SK-N-SH (cell line): ENCODE measurements at regions not wholly inside any gene's neighbourhood (a gene's known extent, or its start where the extent isn't known, plus 50 kb on each side); places are given as distances from the start of the nearest gene placed in this dataset.

Source experiments
- CTCF ChIA-PET: fragments of 300-600, 350-600 bp; formaldehyde crosslinking; extraction: SDS; loops from one replicate; lab custom pipeline; 2021; lab: Yijun Ruan, JAX
- POLR2A ChIA-PET: fragments of 350-600 bp; sonication (Branson Sonifier 250); formaldehyde crosslinking; extraction: SDS; loops from one replicate; lab custom pipeline; 2020; ENCODE audit warnings: antibody characterized with exemption, inconsistent platforms; lab: Yijun Ruan, JAX
- DNase-seq: peaks from one replicate; pipeline ENCODE4 v3.0.0; 2012
- H2AFZ ChIP-seq: fragments of 200-600 bp; sonication (generic); 2 replicates; pipeline ENCODE4 v1.8.1; 2016; ENCODE audit warnings: antibody characterized with exemption, mild to moderate bottlenecking, low read depth
- H3F3A ChIP-seq: fragments of 200-600 bp; sonication (generic); replicated peaks from 2 replicates; pipeline ENCODE3; 2016; ENCODE audit warnings: antibody characterized with exemption, mild to moderate bottlenecking; ENCODE audit not compliant: insufficient read depth
- H3K27ac ChIP-seq, 2 experiments: fragments of 200-500 bp in 1 of 2; fragments of 200-600 bp in 1 of 2; sonication (Bioruptor generic) in 1 of 2; sonication (generic), shearing (Covaris generic) in 1 of 2; 2 replicates each; pipeline versions ENCODE4 v1.5.1 to v1.6.1; 2014 to 2016; ENCODE audit warnings: low read depth in 2 of 2, inconsistent platforms in 1 of 2, low read length in 1 of 2, mild to moderate bottlenecking in 1 of 2, mixed read lengths in 1 of 2
- H3K27me3 ChIP-seq: fragments of 200-600 bp; sonication (generic), shearing (Covaris generic); 2 replicates; pipeline ENCODE4 v1.6.1; 2016; ENCODE audit warnings: mixed run types; ENCODE audit not compliant: insufficient read depth
- H3K36me3 ChIP-seq, 2 experiments: fragments of 200-500 bp in 1 of 2; fragments of 200-600 bp in 1 of 2; sonication (Bioruptor generic) in 1 of 2; sonication (generic) in 1 of 2; replicated peaks in 1 of 2; 2 replicates each; pipeline versions ENCODE3 to v1.5.1; 2014 to 2016; ENCODE audit warnings: low read length in 1 of 2, mild to moderate bottlenecking in 1 of 2; ENCODE audit not compliant: insufficient read depth in 2 of 2, control insufficient read depth in 1 of 2
- H3K4me1 ChIP-seq, 2 experiments: fragments of 200-500 bp in 1 of 2; fragments of 200-600 bp in 1 of 2; sonication (Bioruptor generic) in 1 of 2; sonication (generic), shearing (Covaris generic) in 1 of 2; 2 replicates each; pipeline versions ENCODE4 v1.5.1 to v1.6.1; 2014 to 2016; ENCODE audit warnings: low read depth in 1 of 2, low read length in 1 of 2, mixed run types in 1 of 2; ENCODE audit not compliant: insufficient read depth in 2 of 2, control insufficient read depth in 1 of 2
- H3K4me2 ChIP-seq: fragments of 200-600 bp; sonication (generic), shearing (Covaris generic); 2 replicates; pipeline ENCODE4 v1.6.1; 2017; ENCODE audit warnings: mixed run types
- H3K4me3 ChIP-seq, 2 experiments: fragments of 200-500 bp in 1 of 2; fragments of 200-600 bp in 1 of 2; sonication (Bioruptor generic) in 1 of 2; sonication (generic), shearing (Covaris generic) in 1 of 2; 2 replicates each; pipeline versions ENCODE4 v1.5.1 to v1.8.1; 2014 to 2016; ENCODE audit warnings: low read depth in 2 of 2, inconsistent platforms in 1 of 2, low read length in 1 of 2, mild to moderate bottlenecking in 1 of 2, mixed read lengths in 1 of 2, moderate library complexity in 1 of 2
- H3K79me2 ChIP-seq: fragments of 200-600 bp; sonication (generic); 2 replicates; pipeline ENCODE4 v1.8.1; 2017; ENCODE audit warnings: mild to moderate bottlenecking; ENCODE audit not compliant: insufficient read depth
- H3K9ac ChIP-seq: fragments of 200-600 bp; sonication (generic); 2 replicates; pipeline ENCODE4 v1.6.1; 2017; ENCODE audit warnings: mixed run types
- H3K9me2 ChIP-seq: fragments of 200-600 bp; sonication (generic); 2 replicates; pipeline ENCODE4 v1.6.1; 2017; ENCODE audit warnings: mixed run types
- H3K9me3 ChIP-seq: fragments of 200-600 bp; sonication (generic); 2 replicates; pipeline ENCODE4 v1.6.1; 2017; ENCODE audit warnings: mixed run types, mild to moderate bottlenecking, moderate library complexity
- H4K20me1 ChIP-seq: fragments of 200-600 bp; sonication (generic); 2 replicates; pipeline ENCODE4 v1.6.1; 2017; ENCODE audit warnings: mild to moderate bottlenecking, mixed run types; ENCODE audit not compliant: insufficient read depth
- JUND ChIP-seq: IDR thresholded peaks from 2 replicates; pipeline ENCODE4 v1.4.0; 2012
- MAX ChIP-seq: IDR thresholded peaks from 2 replicates; pipeline ENCODE4 v1.4.0; 2012; ENCODE audit warnings: low read depth
- MXI1 ChIP-seq: IDR thresholded peaks from 2 replicates; pipeline ENCODE4 v1.6.1; 2012; ENCODE audit warnings: mild to moderate bottlenecking, low read depth, low read length, improper control_type of control experiment
- NRF1 ChIP-seq: IDR thresholded peaks from 2 replicates; pipeline ENCODE4 v1.6.1; 2012; ENCODE audit warnings: low read depth, mild to moderate bottlenecking, low read length
- PBX3 ChIP-seq: IDR thresholded peaks from 2 replicates; pipeline ENCODE4; 2012
- RAD21 ChIP-seq: IDR thresholded peaks from 2 replicates; pipeline ENCODE4 v1.6.1; 2012; ENCODE audit warnings: mild to moderate bottlenecking, low read length
- RCOR1 ChIP-seq: fragments of 150-350 bp; IDR thresholded peaks from 2 replicates; pipeline ENCODE4 v1.6.1; 2017; ENCODE audit warnings: antibody characterized with exemption, low read length
- TCF12 ChIP-seq: IDR thresholded peaks from 2 replicates; pipeline ENCODE4 v1.4.0; 2012
- TEAD4 ChIP-seq: IDR thresholded peaks from 2 replicates; pipeline ENCODE4 v1.4.0; 2012; ENCODE audit warnings: mild to moderate bottlenecking, borderline replicate concordance; ENCODE audit not compliant: insufficient read depth
- WGBS: methylation state at CpG from one replicate; pipeline ENCODE4 v1.1.6; 2017; ENCODE audit warnings: low lambda C conversion rate; 5-methylcytosine and 5-hydroxymethylcytosine counted together

GRCh38 chr10:130403153-130404075, 267.2 kb downstream of the GLRX3 start (continued):
- TF ChIP-seq MAX, result no peak

GRCh38 chr10:130404476-130405055, 268.4 kb downstream of the GLRX3 start:
- Histone ChIP-seq H3K4me2 (no peak overlapping the region), H3K36me3 (no peaks in the 10 kb centered on the region), H4K20me1 (no peaks in the 10 kb centered on the region), H3K27ac (no peak overlapping the region), H3K79me2 (no peaks in the 10 kb centered on the region), H3K27me3 (no peaks in the 10 kb centered on the region), H3F3A (no peaks in the 10 kb centered on the region), H3K9ac (no peak overlapping the region), H3K9me2 (no peaks in the 10 kb centered on the region), H3K9me3 (no peaks in the 10 kb centered on the region), H3K4me3 (no peak overlapping the region), H2AFZ (no peak overlapping the region), H3K4me1 (peaks cover 0 to 15% of the 10 kb centered on the region in 2 experiments; a peak in 1 of 4 replicates)
- ChIA-PET CTCF (no interaction called here), POLR2A (no interaction called here)
- TF ChIP-seq RAD21 (no peak), TEAD4 (no peak), RCOR1 (no peak), JUND (no peak), TCF12 (no peak), MXI1 (no peak), NRF1 (no peak)
- DNase-seq, result no peak
- 13% methylated on average over 5 of the region's 5 CpGs for WGBS

GRCh38 chr10:130407052-130407451, 270.9 kb downstream of the GLRX3 start:
- ChIA-PET POLR2A (no interaction called here), CTCF (no interaction called here)
- no peak overlapping the region for H3K4me2 ChIP-seq
- H3K36me3 ChIP-seq, result no peaks in the 10 kb centered on the region
- no peaks in the 10 kb centered on the region for H3K27me3 ChIP-seq
- peaks cover 0 to 15% of the 10 kb centered on the region in 2 experiments; a peak in 1 of 4 replicates for H3K4me1 ChIP-seq
- WGBS, result 20% methylated on average over 4 of the region's 4 CpGs
- H3K9ac ChIP-seq, result no peak overlapping the region
- no peak overlapping the region for H3K4me3 ChIP-seq
- no peaks in the 10 kb centered on the region for H3K9me2 ChIP-seq
- H3F3A ChIP-seq, result no peaks in the 10 kb centered on the region
- no peak overlapping the region for H3K27ac ChIP-seq
- H3K9me3 ChIP-seq, result no peaks in the 10 kb centered on the region
- TF ChIP-seq PBX3, result no peak
- TF ChIP-seq, all 33 proteins: peak for 0
- Histone ChIP-seq H4K20me1 (no peaks in the 10 kb centered on the region), H3K79me2 (no peaks in the 10 kb centered on the region), H2AFZ (no peak overlapping the region)
- DNase-seq, result no peak
